ENCODE measurements at regions not wholly inside any gene's neighbourhood (a gene's known extent, or its start where the extent isn't known, plus 50 kb on each side); places are given as distances from the start of the nearest gene placed in this dataset.

GRCh38 chr4:84298023-84298718 lies 200.9 kb downstream of the NKX6-1 start:
- no peaks in the 10 kb centered on the region for H3K79me2 ChIP-seq (ENCODE audit: insufficient read depth, low read length)
- H2AK5ac ChIP-seq (ENCODE audit: insufficient read length, low read length), result no peak overlapping the region
- H4K20me1 ChIP-seq (ENCODE audit: control insufficient read depth, insufficient read depth, insufficient read length), result no peaks in the 10 kb centered on the region
- H2BK20ac ChIP-seq (ENCODE audit: low read depth, low read length, poor library complexity, severe bottlenecking), result no peak overlapping the region
- Mint-ChIP-seq H3K36me3 (ENCODE audit: insufficient read depth in 1 of 3, low read depth in 3 of 3) (peaks cover 6 to 12% (median 10%) of the 10 kb centered on the region in 3 experiments; a peak in 6 of 7 replicates), H3K4me3 (no peak overlapping the region; a peak in 2 of 5 replicates), H3K4me1 (peaks cover 15 to 17% of the 10 kb centered on the region in 2 experiments; a peak in 3 of 4 replicates), H3K27ac (no peak overlapping the region), H3K9me3 (peaks cover 7 to 12% of the 10 kb centered on the region in 2 experiments), H3K27me3 (ENCODE audit: low read depth) (no peaks in the 10 kb centered on the region; the same call in 1 of the 2 replicates)
- WGBS (ENCODE audit: extremely low coverage, insufficient read length, low lambda C conversion rate), result no CpG with 5 or more reads among the region's 2 CpGs
- no peaks in the 10 kb centered on the region for H3K9me3 ChIP-seq (ENCODE audit: control insufficient read depth, low read depth, low read length)
- no peak overlapping the region for H3K18ac ChIP-seq (ENCODE audit: insufficient read length, low read depth, low read length)
- H3K27me3 ChIP-seq (ENCODE audit: insufficient read depth, low read length), result no peaks in the 10 kb centered on the region
- H3K27ac ChIP-seq (ENCODE audit: insufficient read length, low read depth, low read length), result no peak overlapping the region
- no peak overlapping the region for H3K56ac ChIP-seq (ENCODE audit: insufficient read length, low read depth, low read length)
- H4K8ac ChIP-seq (replicated peaks; ENCODE audit: insufficient read length, low read depth, low read length), result no peak overlapping the region
- H3K23ac ChIP-seq (ENCODE audit: insufficient read length, low read depth, low read length), result no peak overlapping the region
- H3T11ph ChIP-seq (ENCODE audit: low read length), result no peak overlapping the region
- H3K79me1 ChIP-seq (ENCODE audit: insufficient read depth, low read depth, low read length, poor library complexity, severe bottlenecking), result no peaks in the 10 kb centered on the region
- no peaks in the 10 kb centered on the region for H3K4me1 ChIP-seq (ENCODE audit: insufficient read depth, low read length)
- H3K14ac ChIP-seq (ENCODE audit: insufficient read depth, low read length), result no peak overlapping the region
- no peak for DNase-seq
- no peak overlapping the region for H2BK5ac ChIP-seq (ENCODE audit: insufficient read length, low read length)
- H2BK15ac ChIP-seq (ENCODE audit: low read depth, low read length), result no peak overlapping the region
- H4K91ac ChIP-seq (ENCODE audit: insufficient read length, low read depth, low read length), result no peak overlapping the region
- no peak overlapping the region for H2BK12ac ChIP-seq (ENCODE audit: insufficient read length, low read depth, low read length)
- no peak overlapping the region for H2BK120ac ChIP-seq (ENCODE audit: low read depth, low read length, poor library complexity, severe bottlenecking)
- H3K4ac ChIP-seq (ENCODE audit: low read depth, low read length), result no peak overlapping the region
- H4K5ac ChIP-seq (ENCODE audit: insufficient read length, low read depth, low read length), result no peak overlapping the region
- no peak overlapping the region for H3K4me2 ChIP-seq (ENCODE audit: insufficient read depth, insufficient read length, low read length)
- TF ChIP-seq CTCF (conservative IDR thresholded peaks at IDR 0.05), result no peak
- H2AFZ ChIP-seq (ENCODE audit: low read length), result no peak overlapping the region
- H3K9ac ChIP-seq (ENCODE audit: extremely low read depth, insufficient read length, low read length), result no peak overlapping the region
- H3K23me2 ChIP-seq (ENCODE audit: insufficient read length, low read depth, low read length, poor library complexity, severe bottlenecking), result no peaks in the 10 kb centered on the region
